IMR-90 (cell line): ENCODE measurements at regions not wholly inside any gene's neighbourhood (a gene's known extent, or its start where the extent isn't known, plus 50 kb on each side); places are given as distances from the start of the nearest gene placed in this dataset.

Source experiments
- ATAC-seq: fragments of 200-7000 bp; cut with Tn5 transposase; 2 replicates; pipeline ENCODE4 v1.9.1; 2020; ENCODE audit warnings: low read depth, mild to moderate bottlenecking, moderate library complexity
- BruUV-seq: library from RNA; stranded (reverse); fragments of 400-500 nt; replicated peaks from 2 replicates; lab custom pipeline; 2021; lab: Mats Ljungman, UMichigan
- CTCF ChIA-PET: fragments of 300-600 bp; formaldehyde crosslinking; extraction: SDS; loops from one replicate; lab custom pipeline; 2021; ENCODE audit warnings: antibody characterized with exemption; lab: Yijun Ruan, JAX
- POLR2A ChIA-PET: fragments of 300-600 bp; sonication (Branson Sonifier 250); formaldehyde crosslinking; loops from one replicate; lab custom pipeline; 2022; ENCODE audit warnings: antibody characterized with exemption; ENCODE audit not compliant: unreplicated experiment; lab: Charles Lee
- DNase-seq: peaks from one replicate; pipeline ENCODE4 v3.0.0; 2013
- H2AFZ ChIP-seq: replicated peaks from 2 replicates; pipeline ENCODE3; 2013; ENCODE audit warnings: low read length, mild to moderate bottlenecking; ENCODE audit not compliant: poor library complexity
- H2AK5ac ChIP-seq: 2 replicates; pipeline ENCODE4 v1.6.1; 2013; ENCODE audit warnings: low read depth, low read length, inconsistent platforms
- H2AK9ac ChIP-seq: replicated peaks from 2 replicates; pipeline ENCODE3; 2013; ENCODE audit warnings: mild to moderate bottlenecking, low read depth, low read length, moderate library complexity; ENCODE audit not compliant: poor library complexity
- H2BK120ac ChIP-seq: 2 replicates; pipeline ENCODE4 v1.6.1; 2013; ENCODE audit warnings: low read depth, low read length, inconsistent platforms
- H2BK15ac ChIP-seq: 3 replicates; pipeline ENCODE4 v1.6.1; 2013; ENCODE audit warnings: low read depth, low read length, inconsistent platforms
- H2BK20ac ChIP-seq: 2 replicates; pipeline ENCODE4 v1.6.1; 2013; ENCODE audit warnings: low read depth, mild to moderate bottlenecking, inconsistent platforms, low read length, moderate library complexity
- H2BK5ac ChIP-seq: 2 replicates; pipeline ENCODE4 v1.6.1; 2013; ENCODE audit warnings: mild to moderate bottlenecking, low read depth, low read length, inconsistent platforms; ENCODE audit not compliant: poor library complexity, severe bottlenecking
- H3K14ac ChIP-seq: replicated peaks from 2 replicates; pipeline ENCODE4 v1.6.1; 2013; ENCODE audit warnings: low read depth, low read length, inconsistent platforms
- H3K18ac ChIP-seq: 2 replicates; pipeline ENCODE4 v1.6.1; 2013; ENCODE audit warnings: low read depth, low read length, control low read depth
- H3K23ac ChIP-seq: 2 replicates; pipeline ENCODE4 v1.6.1; 2013; ENCODE audit warnings: low read depth, low read length, inconsistent platforms
- H3K27ac ChIP-seq: 2 replicates; pipeline ENCODE4 v1.5.1; 2013; ENCODE audit warnings: mild to moderate bottlenecking, control low read depth, low read length; ENCODE audit not compliant: insufficient read depth
- H3K27me3 ChIP-seq: 2 replicates; pipeline ENCODE4 v1.6.1; 2013; ENCODE audit warnings: low read length; ENCODE audit not compliant: control insufficient read depth, insufficient read depth
- H3K36me3 ChIP-seq: 2 replicates; pipeline ENCODE4 v1.6.1; 2013; ENCODE audit warnings: low read length, mixed read lengths; ENCODE audit not compliant: control insufficient read depth, insufficient read depth
- H3K4ac ChIP-seq: 2 replicates; pipeline ENCODE4 v1.6.1; 2013; ENCODE audit warnings: low read depth, low read length, inconsistent platforms
- H3K4me1 ChIP-seq: 2 replicates; pipeline ENCODE4 v1.6.1; 2013; ENCODE audit warnings: low read length, mixed read lengths; ENCODE audit not compliant: control insufficient read depth, insufficient read depth
- H3K4me2 ChIP-seq: 2 replicates; pipeline ENCODE4 v1.6.1; 2013; ENCODE audit warnings: low read depth, mild to moderate bottlenecking, control low read depth, low read length, moderate library complexity
- H3K4me3 ChIP-seq: 2 replicates; pipeline ENCODE4 v1.5.1; 2013; ENCODE audit warnings: low read depth, mild to moderate bottlenecking, control low read depth, low read length, moderate library complexity; ENCODE audit not compliant: insufficient read depth
- H3K56ac ChIP-seq: 2 replicates; pipeline ENCODE4 v1.6.1; 2013; ENCODE audit warnings: low read length, inconsistent platforms; ENCODE audit not compliant: insufficient read depth; ENCODE audit errors: extremely low read depth
- H3K79me1 ChIP-seq, 2 experiments: 2 replicates each; pipeline ENCODE4 v1.6.1; 2013; ENCODE audit warnings: low read length in 2 of 2, inconsistent platforms in 1 of 2, low read depth in 1 of 2
- H3K9ac ChIP-seq: 2 replicates; pipeline ENCODE4 v1.6.1; 2013; ENCODE audit warnings: low read depth, low read length, control low read depth
- H3K9me1 ChIP-seq: 2 replicates; pipeline ENCODE4 v1.6.1; 2013; ENCODE audit warnings: low read length, inconsistent platforms; ENCODE audit not compliant: insufficient read depth
- H3K9me3 ChIP-seq: 2 replicates; pipeline ENCODE4 v1.6.1; 2013; ENCODE audit warnings: low read length; ENCODE audit not compliant: control insufficient read depth, insufficient read depth
- H4K20me1 ChIP-seq: 2 replicates; pipeline ENCODE4 v1.6.1; 2013; ENCODE audit warnings: low read length, inconsistent platforms; ENCODE audit not compliant: insufficient read depth
- H4K5ac ChIP-seq: 2 replicates; pipeline ENCODE4 v1.6.1; 2013; ENCODE audit warnings: mild to moderate bottlenecking, low read depth, low read length, control low read depth
- H4K8ac ChIP-seq, 2 experiments: 2 replicates each; pipeline ENCODE4 v1.6.1; 2013; ENCODE audit warnings: low read depth in 2 of 2, low read length in 2 of 2, control low read depth in 1 of 2, inconsistent platforms in 1 of 2
- H4K91ac ChIP-seq: 2 replicates; pipeline ENCODE4 v1.6.1; 2013; ENCODE audit warnings: low read depth, low read length, inconsistent platforms; ENCODE audit not compliant: insufficient read depth
- BHLHE40 ChIP-seq: fragments of 150-350 bp; IDR thresholded peaks from 2 replicates; pipeline ENCODE4 v1.6.1; 2016; ENCODE audit warnings: mild to moderate bottlenecking, low read depth, low read length
- FOS ChIP-seq: fragments of 150-350 bp; IDR thresholded peaks from 2 replicates; pipeline ENCODE4 v1.6.1; 2016; ENCODE audit warnings: low read depth, low read length
- MAFK ChIP-seq: IDR thresholded peaks from 2 replicates; pipeline ENCODE4 v1.6.1; 2012; ENCODE audit warnings: low read depth, low read length, improper control_type of control experiment
- MXI1 ChIP-seq: IDR thresholded peaks from 2 replicates; pipeline ENCODE4 v1.6.1; 2012; ENCODE audit warnings: low read depth, mild to moderate bottlenecking, low read length, moderate library complexity, borderline replicate concordance
- NFE2L2 ChIP-seq: fragments of 150-350 bp; IDR thresholded peaks from 2 replicates; pipeline ENCODE4 v1.6.1; 2016; ENCODE audit warnings: low read depth, mild to moderate bottlenecking, low read length
- RAD21 ChIP-seq: IDR thresholded peaks from 2 replicates; pipeline ENCODE4 v1.6.1; 2012; ENCODE audit warnings: low read length, improper control_type of control experiment
- WGBS, 2 experiments: methylation state at CpG; one replicate each; pipeline versions ENCODE4 v1.1.5 to v1.1.7; 2013; ENCODE audit warnings: missing lambda C conversion rate in 2 of 2; ENCODE audit not compliant: insufficient read length in 1 of 2; ENCODE audit errors: extremely low coverage in 2 of 2; 5-methylcytosine and 5-hydroxymethylcytosine counted together
- dilution Hi-C: fragments of 300-500 bp; cut with HindIII; formaldehyde crosslinking; loops from one replicate; pipeline ENCODE4 v1.14.3; 2018; ENCODE audit warnings: low sequenced_read_pairs; ENCODE audit not compliant: unreplicated experiment
- in situ Hi-C: fragments of 300-500 bp; cut with MboI; formaldehyde crosslinking; loops from 3 replicates; pipeline ENCODE4 v1.14.3; 2019; ENCODE audit warnings: low sequenced_read_pairs, inconsistent platforms, mixed read lengths
- intact Hi-C: fragments of 100-400 bp; cut with micrococcal nuclease; formaldehyde crosslinking; loops from 2 replicates; pipeline ENCODE4 v1.10.0; 2022
- TF ChIP-seq, protein P1 (sequence below): conservative IDR thresholded peaks from 2 replicates; pipeline ENCODE4 v1.5.1; 2012; ENCODE audit warnings: mild to moderate bottlenecking, low read depth, low read length, improper control_type of control experiment
- TF ChIP-seq, protein P2 (sequence below): fragments of 150-350 bp; IDR thresholded peaks from 2 replicates; pipeline ENCODE4 v1.6.1; 2016; ENCODE audit warnings: low read depth, mild to moderate bottlenecking, low read length, moderate library complexity, borderline replicate concordance

DNA sequence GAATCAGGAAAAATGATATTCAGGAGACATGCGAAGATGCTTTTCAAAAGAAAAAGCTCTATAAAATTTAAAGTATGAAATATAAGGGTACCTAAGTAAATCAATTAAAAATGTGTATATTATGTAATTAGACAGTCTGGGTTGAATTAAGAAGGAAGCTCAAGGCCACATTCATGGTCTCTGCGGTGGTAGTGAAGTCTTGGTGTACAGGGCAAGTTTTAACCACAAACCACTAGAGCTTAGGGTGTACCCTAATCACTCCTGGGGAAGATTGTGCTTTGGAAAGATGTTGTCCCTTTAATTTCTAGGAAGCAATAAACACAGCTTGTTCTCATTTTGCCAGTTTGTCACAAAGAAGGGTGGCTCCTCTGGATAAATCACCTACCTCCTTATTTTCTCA, 287.2 kb upstream of the ZNF608 start:
- POLR2A ChIA-PET: no interaction called here
- Histone ChIP-seq H2AFZ (no peak overlapping the region), H3K23ac (no peak overlapping the region), H3K27ac (no peak overlapping the region), H2AK5ac (no peak overlapping the region), H2BK15ac (no peak overlapping the region; the same call in 2 of the 3 replicates), H4K20me1 (no peaks in the 10 kb centered on the region), H3K4ac (no peak overlapping the region), H3K9me3 (no peaks in the 10 kb centered on the region), H3K56ac (no peak overlapping the region), H3K4me2 (no peak overlapping the region), H2BK5ac (no peak overlapping the region), H3K14ac (no peak overlapping the region), H4K91ac (no peak overlapping the region), H4K5ac (no peak overlapping the region), H3K36me3 (no peaks in the 10 kb centered on the region), H2BK20ac (no peak overlapping the region), H3K9me1 (no peaks in the 10 kb centered on the region), H3K79me1 (no peaks in the 10 kb centered on the region), H3K18ac (no peak overlapping the region), H3K9ac (no peak overlapping the region), H2BK120ac (no peak overlapping the region), H3K4me1 (no peaks in the 10 kb centered on the region), H3K27me3 (no peaks in the 10 kb centered on the region), H3K4me3 (no peak overlapping the region), H2AK9ac (no peak overlapping the region), H4K8ac (no peak overlapping the region)
- ATAC-seq (no peak), DNase-seq (no peak)
- no TSS peak for BruUV-seq
- CTCF ChIA-PET: no interaction called here
- intact Hi-C loops (no loop called here), in situ Hi-C loops (no loop called here), dilution Hi-C loops (no loop called here)
- WGBS, 2 experiments: no CpG with 5 or more reads among the region's 2 CpGs
- TF ChIP-seq RAD21: no peak
- TF ChIP-seq NFE2L2: no peak
- no peak for TF ChIP-seq MAFK
- TF ChIP-seq, protein P1, sequence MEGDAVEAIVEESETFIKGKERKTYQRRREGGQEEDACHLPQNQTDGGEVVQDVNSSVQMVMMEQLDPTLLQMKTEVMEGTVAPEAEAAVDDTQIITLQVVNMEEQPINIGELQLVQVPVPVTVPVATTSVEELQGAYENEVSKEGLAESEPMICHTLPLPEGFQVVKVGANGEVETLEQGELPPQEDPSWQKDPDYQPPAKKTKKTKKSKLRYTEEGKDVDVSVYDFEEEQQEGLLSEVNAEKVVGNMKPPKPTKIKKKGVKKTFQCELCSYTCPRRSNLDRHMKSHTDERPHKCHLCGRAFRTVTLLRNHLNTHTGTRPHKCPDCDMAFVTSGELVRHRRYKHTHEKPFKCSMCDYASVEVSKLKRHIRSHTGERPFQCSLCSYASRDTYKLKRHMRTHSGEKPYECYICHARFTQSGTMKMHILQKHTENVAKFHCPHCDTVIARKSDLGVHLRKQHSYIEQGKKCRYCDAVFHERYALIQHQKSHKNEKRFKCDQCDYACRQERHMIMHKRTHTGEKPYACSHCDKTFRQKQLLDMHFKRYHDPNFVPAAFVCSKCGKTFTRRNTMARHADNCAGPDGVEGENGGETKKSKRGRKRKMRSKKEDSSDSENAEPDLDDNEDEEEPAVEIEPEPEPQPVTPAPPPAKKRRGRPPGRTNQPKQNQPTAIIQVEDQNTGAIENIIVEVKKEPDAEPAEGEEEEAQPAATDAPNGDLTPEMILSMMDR: no peak
- TF ChIP-seq FOS: no peak
- no peak for TF ChIP-seq MXI1
- TF ChIP-seq BHLHE40: no peak
- TF ChIP-seq, protein P2, sequence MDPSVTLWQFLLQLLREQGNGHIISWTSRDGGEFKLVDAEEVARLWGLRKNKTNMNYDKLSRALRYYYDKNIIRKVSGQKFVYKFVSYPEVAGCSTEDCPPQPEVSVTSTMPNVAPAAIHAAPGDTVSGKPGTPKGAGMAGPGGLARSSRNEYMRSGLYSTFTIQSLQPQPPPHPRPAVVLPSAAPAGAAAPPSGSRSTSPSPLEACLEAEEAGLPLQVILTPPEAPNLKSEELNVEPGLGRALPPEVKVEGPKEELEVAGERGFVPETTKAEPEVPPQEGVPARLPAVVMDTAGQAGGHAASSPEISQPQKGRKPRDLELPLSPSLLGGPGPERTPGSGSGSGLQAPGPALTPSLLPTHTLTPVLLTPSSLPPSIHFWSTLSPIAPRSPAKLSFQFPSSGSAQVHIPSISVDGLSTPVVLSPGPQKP: no peak
